VCaP (cell line): ENCODE measurements at regions not wholly inside any gene's neighbourhood (a gene's known extent, or its start where the extent isn't known, plus 50 kb on each side); places are given as distances from the start of the nearest gene placed in this dataset.

Source experiments
- H3K27ac ChIP-seq: fragments of 450-650 bp; 2 replicates; pipeline ENCODE4 v1.5.1; 2017
- CTCF ChIP-seq: fragments of 450-650 bp; conservative IDR thresholded peaks from 2 replicates; pipeline ENCODE4 v1.5.1; 2017; ENCODE audit warnings: mild to moderate bottlenecking, moderate library complexity

GRCh38 chr17:55572599-55572998 is 61.3 kb upstream of the SMIM36 start:
- no peak for TF ChIP-seq CTCF

GRCh38 chr17:55572139-55572538 is 60.9 kb upstream of the SMIM36 start:
- TF ChIP-seq CTCF, result no peak

More at GRCh38 chr17:55572599-55572998, 61.3 kb upstream of the SMIM36 start:
- no peak overlapping the region for H3K27ac ChIP-seq

GRCh38 chr17:55571095-55571494 is 59.8 kb upstream of the SMIM36 start:
- TF ChIP-seq CTCF, result no peak
- no peak overlapping the region for H3K27ac ChIP-seq

More at GRCh38 chr17:55572139-55572538, 60.9 kb upstream of the SMIM36 start:
- H3K27ac ChIP-seq, result no peak overlapping the region

- TF ChIP-seq CTCF, result no peak
- no peak overlapping the region for H3K27ac ChIP-seq
Measured at GRCh38 chr17:55570391-55570790, 59.1 kb upstream of the SMIM36 start.

- no peak overlapping the region for H3K27ac ChIP-seq
- no peak for TF ChIP-seq CTCF
Measured at GRCh38 chr17:55567240-55568214, 56.3 kb upstream of the SMIM36 start.

GRCh38 chr17:55564081-55564480 is 52.8 kb upstream of the SMIM36 start:
- H3K27ac ChIP-seq, result no peak overlapping the region
- no peak for TF ChIP-seq CTCF

GRCh38 chr17:55563363-55563762 is 52.1 kb upstream of the SMIM36 start:
- no peak for TF ChIP-seq CTCF
- no peak overlapping the region for H3K27ac ChIP-seq
